ENCODE measurements at regions not wholly inside any gene's neighbourhood (a gene's known extent, or its start where the extent isn't known, plus 50 kb on each side); places are given as distances from the start of the nearest gene placed in this dataset.

DNA sequence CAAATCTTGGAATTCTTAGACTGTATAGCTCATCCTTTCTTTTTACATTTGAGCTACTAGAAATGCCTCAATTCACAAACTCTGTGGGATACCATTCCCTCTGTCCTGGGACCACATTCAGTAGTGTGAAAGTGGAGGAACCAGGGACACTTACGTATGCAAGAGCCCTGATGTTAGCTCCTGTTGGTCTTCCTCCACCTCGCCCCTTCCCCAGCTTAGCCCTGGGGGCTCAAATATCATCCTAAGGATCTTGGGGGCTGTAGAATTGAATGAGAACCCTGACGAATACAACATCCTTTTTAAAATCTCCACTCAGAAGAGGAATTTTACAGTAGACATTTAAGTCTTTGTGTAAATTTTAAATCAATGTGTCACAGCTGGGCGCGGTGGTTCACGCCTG is 65.2 kb upstream of the RAPH1 start:
- TF ChIP-seq, protein P1, sequence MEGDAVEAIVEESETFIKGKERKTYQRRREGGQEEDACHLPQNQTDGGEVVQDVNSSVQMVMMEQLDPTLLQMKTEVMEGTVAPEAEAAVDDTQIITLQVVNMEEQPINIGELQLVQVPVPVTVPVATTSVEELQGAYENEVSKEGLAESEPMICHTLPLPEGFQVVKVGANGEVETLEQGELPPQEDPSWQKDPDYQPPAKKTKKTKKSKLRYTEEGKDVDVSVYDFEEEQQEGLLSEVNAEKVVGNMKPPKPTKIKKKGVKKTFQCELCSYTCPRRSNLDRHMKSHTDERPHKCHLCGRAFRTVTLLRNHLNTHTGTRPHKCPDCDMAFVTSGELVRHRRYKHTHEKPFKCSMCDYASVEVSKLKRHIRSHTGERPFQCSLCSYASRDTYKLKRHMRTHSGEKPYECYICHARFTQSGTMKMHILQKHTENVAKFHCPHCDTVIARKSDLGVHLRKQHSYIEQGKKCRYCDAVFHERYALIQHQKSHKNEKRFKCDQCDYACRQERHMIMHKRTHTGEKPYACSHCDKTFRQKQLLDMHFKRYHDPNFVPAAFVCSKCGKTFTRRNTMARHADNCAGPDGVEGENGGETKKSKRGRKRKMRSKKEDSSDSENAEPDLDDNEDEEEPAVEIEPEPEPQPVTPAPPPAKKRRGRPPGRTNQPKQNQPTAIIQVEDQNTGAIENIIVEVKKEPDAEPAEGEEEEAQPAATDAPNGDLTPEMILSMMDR (IDR thresholded peaks at IDR 0.05; ENCODE audit: low read depth, low read length, missing input control), result no peak
- TF ChIP-seq, protein P2, sequence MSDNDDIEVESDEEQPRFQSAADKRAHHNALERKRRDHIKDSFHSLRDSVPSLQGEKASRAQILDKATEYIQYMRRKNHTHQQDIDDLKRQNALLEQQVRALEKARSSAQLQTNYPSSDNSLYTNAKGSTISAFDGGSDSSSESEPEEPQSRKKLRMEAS (IDR thresholded peaks at IDR 0.05), result no peak
- TF ChIP-seq SP1 (IDR thresholded peaks at IDR 0.05) (no peak), JUND (IDR thresholded peaks at IDR 0.05) (no peak), RAD21 (IDR thresholded peaks at IDR 0.05) (no peak), FOXA1 (IDR thresholded peaks at IDR 0.05) (no peak)
- TF ChIP-seq, protein P3, sequence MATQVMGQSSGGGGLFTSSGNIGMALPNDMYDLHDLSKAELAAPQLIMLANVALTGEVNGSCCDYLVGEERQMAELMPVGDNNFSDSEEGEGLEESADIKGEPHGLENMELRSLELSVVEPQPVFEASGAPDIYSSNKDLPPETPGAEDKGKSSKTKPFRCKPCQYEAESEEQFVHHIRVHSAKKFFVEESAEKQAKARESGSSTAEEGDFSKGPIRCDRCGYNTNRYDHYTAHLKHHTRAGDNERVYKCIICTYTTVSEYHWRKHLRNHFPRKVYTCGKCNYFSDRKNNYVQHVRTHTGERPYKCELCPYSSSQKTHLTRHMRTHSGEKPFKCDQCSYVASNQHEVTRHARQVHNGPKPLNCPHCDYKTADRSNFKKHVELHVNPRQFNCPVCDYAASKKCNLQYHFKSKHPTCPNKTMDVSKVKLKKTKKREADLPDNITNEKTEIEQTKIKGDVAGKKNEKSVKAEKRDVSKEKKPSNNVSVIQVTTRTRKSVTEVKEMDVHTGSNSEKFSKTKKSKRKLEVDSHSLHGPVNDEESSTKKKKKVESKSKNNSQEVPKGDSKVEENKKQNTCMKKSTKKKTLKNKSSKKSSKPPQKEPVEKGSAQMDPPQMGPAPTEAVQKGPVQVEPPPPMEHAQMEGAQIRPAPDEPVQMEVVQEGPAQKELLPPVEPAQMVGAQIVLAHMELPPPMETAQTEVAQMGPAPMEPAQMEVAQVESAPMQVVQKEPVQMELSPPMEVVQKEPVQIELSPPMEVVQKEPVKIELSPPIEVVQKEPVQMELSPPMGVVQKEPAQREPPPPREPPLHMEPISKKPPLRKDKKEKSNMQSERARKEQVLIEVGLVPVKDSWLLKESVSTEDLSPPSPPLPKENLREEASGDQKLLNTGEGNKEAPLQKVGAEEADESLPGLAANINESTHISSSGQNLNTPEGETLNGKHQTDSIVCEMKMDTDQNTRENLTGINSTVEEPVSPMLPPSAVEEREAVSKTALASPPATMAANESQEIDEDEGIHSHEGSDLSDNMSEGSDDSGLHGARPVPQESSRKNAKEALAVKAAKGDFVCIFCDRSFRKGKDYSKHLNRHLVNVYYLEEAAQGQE (IDR thresholded peaks at IDR 0.05), result no peak
